Osteocyte (in vitro differentiated cells): ENCODE measurements at regions not wholly inside any gene's neighbourhood (a gene's known extent, or its start where the extent isn't known, plus 50 kb on each side); places are given as distances from the start of the nearest gene placed in this dataset.

Source experiments
- DNase-seq: peaks from one replicate; pipeline ENCODE4 v3.0.0; 2021; ENCODE audit warnings: mixed read lengths; ENCODE audit not compliant: unreplicated experiment; ENCODE audit errors: extremely low spot score
- H3K27ac Mint-ChIP-seq: one replicate; pipeline ENCODE4 v1.8.0; 2021; ENCODE audit warnings: mild to moderate bottlenecking, mixed read lengths; ENCODE audit not compliant: unreplicated experiment
- H3K27me3 Mint-ChIP-seq: one replicate; pipeline ENCODE4 v1.8.0; 2021; ENCODE audit warnings: mixed read lengths; ENCODE audit not compliant: unreplicated experiment
- H3K36me3 Mint-ChIP-seq: one replicate; pipeline ENCODE4 v1.8.0; 2021; ENCODE audit warnings: mixed read lengths; ENCODE audit not compliant: unreplicated experiment
- H3K4me1 Mint-ChIP-seq: one replicate; pipeline ENCODE4 v1.8.0; 2021; ENCODE audit warnings: mixed read lengths; ENCODE audit not compliant: unreplicated experiment
- H3K4me3 Mint-ChIP-seq: one replicate; pipeline ENCODE4 v1.8.0; 2021; ENCODE audit warnings: mild to moderate bottlenecking, moderate library complexity, mixed read lengths; ENCODE audit not compliant: unreplicated experiment
- H3K9me3 Mint-ChIP-seq: one replicate; pipeline ENCODE4 v1.8.0; 2021; ENCODE audit warnings: mixed read lengths; ENCODE audit not compliant: unreplicated experiment
- CTCF ChIP-seq: fragments of 200-600 bp; sonication (generic); IDR thresholded peaks from 2 replicates; pipeline ENCODE4 v1.5.0; 2021; ENCODE audit warnings: antibody characterized with exemption, mild to moderate bottlenecking, moderate library complexity

- TF ChIP-seq CTCF = no peak
- H3K27ac Mint-ChIP-seq = no peak overlapping the region
- H3K9me3 Mint-ChIP-seq = peaks cover 7% of the 10 kb centered on the region
- no peak for DNase-seq
- peaks cover 2% of the 10 kb centered on the region for H3K27me3 Mint-ChIP-seq
- no peak overlapping the region for H3K4me3 Mint-ChIP-seq
- no peaks in the 10 kb centered on the region for H3K4me1 Mint-ChIP-seq
- H3K36me3 Mint-ChIP-seq = no peaks in the 10 kb centered on the region
Observed at GRCh38 chr3:40790746-40791145, 266.0 kb downstream of the ZNF621 start.

GRCh38 chr3:40793730-40794129 lies 269.0 kb downstream of the ZNF621 start:
- H3K4me1 Mint-ChIP-seq = no peaks in the 10 kb centered on the region
- TF ChIP-seq CTCF = no peak
- DNase-seq = no peak
- H3K27me3 Mint-ChIP-seq = peaks cover 2% of the 10 kb centered on the region
- H3K4me3 Mint-ChIP-seq = no peak overlapping the region
- no peak overlapping the region for H3K27ac Mint-ChIP-seq
- no peaks in the 10 kb centered on the region for H3K36me3 Mint-ChIP-seq
- peaks cover 5% of the 10 kb centered on the region for H3K9me3 Mint-ChIP-seq

GRCh38 chr3:40800343-40800742 lies 275.6 kb downstream of the ZNF621 start:
- no peaks in the 10 kb centered on the region for H3K36me3 Mint-ChIP-seq
- peaks cover 2% of the 10 kb centered on the region for H3K27me3 Mint-ChIP-seq
- no peak overlapping the region for H3K4me3 Mint-ChIP-seq
- H3K9me3 Mint-ChIP-seq = peaks cover 4% of the 10 kb centered on the region
- peaks cover 3% of the 10 kb centered on the region for H3K4me1 Mint-ChIP-seq
- H3K27ac Mint-ChIP-seq = no peak overlapping the region
- no peak for DNase-seq
- no peak for TF ChIP-seq CTCF

- H3K9me3 Mint-ChIP-seq = peaks cover 4% of the 10 kb centered on the region
- TF ChIP-seq CTCF = no peak
- H3K4me1 Mint-ChIP-seq = peaks cover 3% of the 10 kb centered on the region
- DNase-seq = no peak
- no peaks in the 10 kb centered on the region for H3K36me3 Mint-ChIP-seq
- H3K4me3 Mint-ChIP-seq = no peak overlapping the region
- no peak overlapping the region for H3K27ac Mint-ChIP-seq
- peaks cover 3% of the 10 kb centered on the region for H3K27me3 Mint-ChIP-seq
Observed at GRCh38 chr3:40801284-40801741, 276.6 kb downstream of the ZNF621 start.

GRCh38 chr3:40803311-40803710 lies 278.6 kb downstream of the ZNF621 start:
- Mint-ChIP-seq H3K36me3 (no peaks in the 10 kb centered on the region), H3K4me1 (peaks cover 3% of the 10 kb centered on the region), H3K27me3 (peaks cover 3% of the 10 kb centered on the region), H3K4me3 (no peak overlapping the region), H3K27ac (no peak overlapping the region), H3K9me3 (peaks cover 4% of the 10 kb centered on the region)
- TF ChIP-seq CTCF = no peak
- DNase-seq = no peak
